ENCODE measurements at regions not wholly inside any gene's neighbourhood (a gene's known extent, or its start where the extent isn't known, plus 50 kb on each side); places are given as distances from the start of the nearest gene placed in this dataset.
A peak's percentile ranks its signal among the peaks of the same experiment; 100 is the strongest.

GRCh38 chr1:58883037-58883887, 99.4 kb upstream of the JUN start:
- ATAC-seq = no peak
- H3K36me3 Mint-ChIP-seq = peaks cover 0 to 11% of the 10 kb centered on the region in 2 donors
- no peak for DNase-seq (ENCODE audit: low spot score in 2 of 2)

GRCh38 chr1:58883888-58884482, 100.1 kb upstream of the JUN start:
- Mint-ChIP-seq H3K27ac (no peak overlapping the region), H3K36me3 (peaks cover 0 to 11% of the 10 kb centered on the region in 2 donors), H3K9me3 (peaks cover 0 to 11% of the 10 kb centered on the region in 2 donors)
- no peak for DNase-seq (ENCODE audit: low spot score in 2 of 2)
- no peak for ATAC-seq

More at GRCh38 chr1:58883037-58883887, 99.4 kb upstream of the JUN start:
- Mint-ChIP-seq H3K9me3 (peaks cover 0 to 11% of the 10 kb centered on the region in 2 donors), H3K27ac (no peak overlapping the region)

GRCh38 chr1:58884706-58885661, 101.1 kb upstream of the JUN start:
- ATAC-seq = peak; percentile 13 to 37

GRCh38 chr1:58885998-58886397, 102.2 kb upstream of the JUN start:
- H3K36me3 Mint-ChIP-seq = peaks cover 0 to 11% of the 10 kb centered on the region in 2 donors
- H3K27ac Mint-ChIP-seq = peak overlapping the region in 1 of 2 donors; percentile 1
- peaks cover 0 to 9% of the 10 kb centered on the region in 2 donors for H3K9me3 Mint-ChIP-seq
- DNase-seq (ENCODE audit: low spot score in 2 of 2) (no peak), ATAC-seq (no peak)

More at GRCh38 chr1:58884706-58885661, 101.1 kb upstream of the JUN start:
- Mint-ChIP-seq H3K27ac (peak overlapping the region in 1 of 2 donors; percentile 5), H3K36me3 (peaks cover 0 to 11% of the 10 kb centered on the region in 2 donors), H3K9me3 (peaks cover 0 to 15% of the 10 kb centered on the region in 2 donors)
- no peak for DNase-seq (ENCODE audit: low spot score in 2 of 2)

- peaks cover 0 to 11% of the 10 kb centered on the region in 2 donors for H3K36me3 Mint-ChIP-seq
- DNase-seq (ENCODE audit: low spot score in 2 of 2) (no peak), ATAC-seq (no peak)
- H3K27ac Mint-ChIP-seq = no peak overlapping the region
- H3K9me3 Mint-ChIP-seq = peaks cover 0 to 15% of the 10 kb centered on the region in 2 donors
Observed at GRCh38 chr1:58886611-58887010, 102.8 kb upstream of the JUN start.

GRCh38 chr1:58887059-58887458, 103.2 kb upstream of the JUN start:
- no peak overlapping the region for H3K27ac Mint-ChIP-seq
- ATAC-seq (no peak), DNase-seq (ENCODE audit: low spot score in 2 of 2) (no peak)
- H3K36me3 Mint-ChIP-seq = peaks cover 0 to 11% of the 10 kb centered on the region in 2 donors
- H3K9me3 Mint-ChIP-seq = peaks cover 0 to 17% of the 10 kb centered on the region in 2 donors

GRCh38 chr1:58888833-58889232, 105.0 kb upstream of the JUN start:
- ATAC-seq (no peak), DNase-seq (ENCODE audit: low spot score in 2 of 2) (no peak)
- Mint-ChIP-seq H3K27ac (no peak overlapping the region), H3K9me3 (peaks cover 0 to 17% of the 10 kb centered on the region in 2 donors), H3K36me3 (peaks cover 0 to 6% of the 10 kb centered on the region in 2 donors)

GRCh38 chr1:58890113-58890512, 106.3 kb upstream of the JUN start:
- Mint-ChIP-seq H3K27ac (no peak overlapping the region), H3K36me3 (peaks cover 0 to 6% of the 10 kb centered on the region in 2 donors), H3K9me3 (peaks cover 0 to 17% of the 10 kb centered on the region in 2 donors)
- DNase-seq (ENCODE audit: low spot score in 2 of 2) (no peak), ATAC-seq (no peak)

GRCh38 chr1:58890609-58891008, 106.8 kb upstream of the JUN start:
- Mint-ChIP-seq H3K9me3 (peaks cover 0 to 17% of the 10 kb centered on the region in 2 donors), H3K36me3 (peaks cover 0 to 6% of the 10 kb centered on the region in 2 donors), H3K27ac (no peak overlapping the region)
- no peak for ATAC-seq
- no peak for DNase-seq (ENCODE audit: low spot score in 2 of 2)

- H3K9me3 Mint-ChIP-seq = peaks cover 0 to 17% of the 10 kb centered on the region in 2 donors
- no peak for DNase-seq (ENCODE audit: low spot score in 2 of 2)
- H3K27ac Mint-ChIP-seq = no peak overlapping the region
- no peak for ATAC-seq
- H3K36me3 Mint-ChIP-seq = no peaks in the 10 kb centered on the region
Observed at GRCh38 chr1:58891347-58891746, 107.5 kb upstream of the JUN start.

- H3K27ac Mint-ChIP-seq = no peak overlapping the region
- peaks cover 0 to 12% of the 10 kb centered on the region in 2 donors for H3K9me3 Mint-ChIP-seq
- no peaks in the 10 kb centered on the region for H3K36me3 Mint-ChIP-seq
- no peak for ATAC-seq
- no peak for DNase-seq (ENCODE audit: low spot score in 2 of 2)
Observed at GRCh38 chr1:58893257-58893869, 109.5 kb upstream of the JUN start.

GRCh38 chr1:58895082-58895481, 111.2 kb upstream of the JUN start:
- Mint-ChIP-seq H3K27ac (peak overlapping the region in 1 of 2 donors; percentile 12), H3K9me3 (peaks cover 0 to 8% of the 10 kb centered on the region in 2 donors), H3K36me3 (no peaks in the 10 kb centered on the region)
- ATAC-seq (no peak), DNase-seq (ENCODE audit: low spot score in 2 of 2) (no peak)

GRCh38 chr1:58895559-58896145, 111.8 kb upstream of the JUN start:
- Mint-ChIP-seq H3K27ac (peak overlapping the region in 1 of 2 donors; percentile 12), H3K36me3 (no peaks in the 10 kb centered on the region), H3K9me3 (peaks cover 0 to 8% of the 10 kb centered on the region in 2 donors)
- DNase-seq (ENCODE audit: low spot score in 2 of 2) (no peak), ATAC-seq (no peak)

GRCh38 chr1:58896246-58897183, 112.7 kb upstream of the JUN start:
- H3K36me3 Mint-ChIP-seq = no peaks in the 10 kb centered on the region
- DNase-seq (ENCODE audit: low spot score in 2 of 2) (no peak), ATAC-seq (no peak)
- H3K9me3 Mint-ChIP-seq = peaks cover 0 to 3% of the 10 kb centered on the region in 2 donors
- H3K27ac Mint-ChIP-seq = no peak overlapping the region
